ENCODE measurements at regions not wholly inside any gene's neighbourhood (a gene's known extent, or its start where the extent isn't known, plus 50 kb on each side); places are given as distances from the start of the nearest gene placed in this dataset.
"Not testable (repeated sequence)": the region's sequence is repeated elsewhere in the genome, so short reads cannot be mapped to it uniquely, and the experiment has no call there.

GRCh38 chr4:13678186-13678924 is 50.8 kb upstream of the BOD1L1 start:
- no peak for DNase-seq (ENCODE audit: low read depth, low spot score)

GRCh38 chr4:13681570-13681969 is 54.0 kb upstream of the BOD1L1 start:
- no peak for DNase-seq (ENCODE audit: low read depth, low spot score)

- DNase-seq (ENCODE audit: low read depth, low spot score) = no peak
Measured at GRCh38 chr4:13694256-13694655, 66.7 kb upstream of the BOD1L1 start.

GRCh38 chr4:13698296-13698695 is 70.8 kb upstream of the BOD1L1 start:
- DNase-seq (ENCODE audit: low read depth, low spot score) = no peak

- DNase-seq (ENCODE audit: low read depth, low spot score) = no peak
Measured at GRCh38 chr4:13700021-13700857, 72.7 kb upstream of the BOD1L1 start.

- DNase-seq (ENCODE audit: low read depth, low spot score) = not testable (repeated sequence)
Measured at GRCh38 chr4:13700858-13701140, 73.3 kb upstream of the BOD1L1 start.

GRCh38 chr4:13701937-13702446 is 74.5 kb upstream of the BOD1L1 start:
- DNase-seq (ENCODE audit: low read depth, low spot score) = no peak

GRCh38 chr4:13703096-13703495 is 75.6 kb upstream of the BOD1L1 start:
- no peak for DNase-seq (ENCODE audit: low read depth, low spot score)

- no peak for DNase-seq (ENCODE audit: low read depth, low spot score)
Measured at GRCh38 chr4:13704035-13704434, 76.5 kb upstream of the BOD1L1 start.

- no peak for DNase-seq (ENCODE audit: low read depth, low spot score)
Measured at GRCh38 chr4:13704761-13705160, 77.2 kb upstream of the BOD1L1 start.

GRCh38 chr4:13705521-13706041 is 78.1 kb upstream of the BOD1L1 start:
- DNase-seq (ENCODE audit: low read depth, low spot score) = no peak

GRCh38 chr4:13706120-13706519 is 78.6 kb upstream of the BOD1L1 start:
- no peak for DNase-seq (ENCODE audit: low read depth, low spot score)

- DNase-seq (ENCODE audit: low read depth, low spot score) = no peak
Measured at GRCh38 chr4:13706716-13707115, 79.2 kb upstream of the BOD1L1 start.

GRCh38 chr4:13710246-13710885 is 82.8 kb upstream of the BOD1L1 start:
- DNase-seq (ENCODE audit: low read depth, low spot score) = no peak

GRCh38 chr4:13711233-13711785 is 83.8 kb upstream of the BOD1L1 start:
- no peak for DNase-seq (ENCODE audit: low read depth, low spot score)

GRCh38 chr4:13721894-13722293 is 94.4 kb upstream of the BOD1L1 start:
- no peak for DNase-seq (ENCODE audit: low read depth, low spot score)

GRCh38 chr4:13722649-13723048 is 95.1 kb upstream of the BOD1L1 start:
- no peak for DNase-seq (ENCODE audit: low read depth, low spot score)

- no peak for DNase-seq (ENCODE audit: low read depth, low spot score)
Measured at GRCh38 chr4:13728761-13729160, 101.2 kb upstream of the BOD1L1 start.

GRCh38 chr4:13731019-13731418 is 103.5 kb upstream of the BOD1L1 start:
- no peak for DNase-seq (ENCODE audit: low read depth, low spot score)

- DNase-seq (ENCODE audit: low read depth, low spot score) = no peak
Measured at GRCh38 chr4:13733817-13734216, 106.3 kb upstream of the BOD1L1 start.

- no peak for DNase-seq (ENCODE audit: low read depth, low spot score)
Measured at GRCh38 chr4:13750594-13750993, 123.1 kb upstream of the BOD1L1 start.

GRCh38 chr4:13761581-13761980 is 134.1 kb upstream of the BOD1L1 start:
- DNase-seq (ENCODE audit: low read depth, low spot score) = not testable (repeated sequence)
